ENCODE measurements at regions not wholly inside any gene's neighbourhood (a gene's known extent, or its start where the extent isn't known, plus 50 kb on each side); places are given as distances from the start of the nearest gene placed in this dataset.

GRCh38 chr11:130609121-130610035, 160.9 kb downstream of the ADAMTS15 start:
- no peak for TF ChIP-seq CTCF (IDR thresholded peaks at IDR 0.05; ENCODE audit: borderline replicate concordance, extremely low read depth, low read length, poor library complexity, severe bottlenecking)
- no peak for TF ChIP-seq EZH2 (IDR thresholded peaks at IDR 0.05; ENCODE audit: borderline replicate concordance, low read depth, low read length, severe bottlenecking)
